Fibroblast of lung (primary cell): ENCODE measurements at regions not wholly inside any gene's neighbourhood (a gene's known extent, or its start where the extent isn't known, plus 50 kb on each side); places are given as distances from the start of the nearest gene placed in this dataset.

Experiments used
- EZH2 ChIP-seq: IDR thresholded peaks from 2 replicates; pipeline ENCODE4 v1.5.1; 2012; ENCODE audit warnings: low read length, control low read depth, mild to moderate bottlenecking; ENCODE audit errors: missing control alignments
- TF ChIP-seq, protein P1 (sequence below), 2 donors: IDR thresholded peaks in 1 of 2; conservative IDR thresholded peaks in 1 of 2; 1 replicate in 1 of 2; 2 replicates in 1 of 2; pipeline ENCODE4 v1.5.1; 2011 to 2012; ENCODE audit warnings: low read length in 2 of 2, control low read depth in 1 of 2, inconsistent platforms in 1 of 2, low read depth in 1 of 2, mild to moderate bottlenecking in 1 of 2

DNA sequence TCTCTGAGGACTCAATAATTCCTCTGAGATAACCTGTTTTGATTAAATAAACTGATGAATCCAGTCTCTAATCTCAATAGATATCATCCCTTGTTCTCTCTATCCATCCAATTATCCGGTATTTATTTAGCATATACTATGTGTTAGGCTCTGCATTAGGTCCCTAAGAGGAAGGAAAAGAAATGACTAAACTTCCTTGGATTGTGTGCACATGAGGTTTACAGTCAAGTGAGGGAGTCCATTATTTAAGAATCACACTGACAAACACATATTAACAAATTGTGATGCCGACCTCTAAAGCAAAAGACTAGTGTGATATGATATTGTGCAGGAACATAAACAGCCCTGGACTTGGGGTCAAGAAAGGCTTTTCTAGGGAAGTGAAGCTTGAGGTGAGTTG, 140.8 kb downstream of the HMHB1 start:
- TF ChIP-seq, protein P1, sequence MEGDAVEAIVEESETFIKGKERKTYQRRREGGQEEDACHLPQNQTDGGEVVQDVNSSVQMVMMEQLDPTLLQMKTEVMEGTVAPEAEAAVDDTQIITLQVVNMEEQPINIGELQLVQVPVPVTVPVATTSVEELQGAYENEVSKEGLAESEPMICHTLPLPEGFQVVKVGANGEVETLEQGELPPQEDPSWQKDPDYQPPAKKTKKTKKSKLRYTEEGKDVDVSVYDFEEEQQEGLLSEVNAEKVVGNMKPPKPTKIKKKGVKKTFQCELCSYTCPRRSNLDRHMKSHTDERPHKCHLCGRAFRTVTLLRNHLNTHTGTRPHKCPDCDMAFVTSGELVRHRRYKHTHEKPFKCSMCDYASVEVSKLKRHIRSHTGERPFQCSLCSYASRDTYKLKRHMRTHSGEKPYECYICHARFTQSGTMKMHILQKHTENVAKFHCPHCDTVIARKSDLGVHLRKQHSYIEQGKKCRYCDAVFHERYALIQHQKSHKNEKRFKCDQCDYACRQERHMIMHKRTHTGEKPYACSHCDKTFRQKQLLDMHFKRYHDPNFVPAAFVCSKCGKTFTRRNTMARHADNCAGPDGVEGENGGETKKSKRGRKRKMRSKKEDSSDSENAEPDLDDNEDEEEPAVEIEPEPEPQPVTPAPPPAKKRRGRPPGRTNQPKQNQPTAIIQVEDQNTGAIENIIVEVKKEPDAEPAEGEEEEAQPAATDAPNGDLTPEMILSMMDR (conservative IDR thresholded peaks at IDR 0.05 in 1 of 2, IDR thresholded peaks at IDR 0.05 in 1 of 2; ENCODE audit: low read depth in 1 of 2, low read length in 2 of 2): no peak
- no peak for TF ChIP-seq EZH2
